ENCODE measurements at regions not wholly inside any gene's neighbourhood (a gene's known extent, or its start where the extent isn't known, plus 50 kb on each side); places are given as distances from the start of the nearest gene placed in this dataset.

- no peak for DNase-seq
Observed at GRCh38 chr22:47740109-47740805, 977.8 kb downstream of the TBC1D22A start.

GRCh38 chr22:47739291-47740015 is 977.0 kb downstream of the TBC1D22A start:
- no peak for DNase-seq

DNA sequence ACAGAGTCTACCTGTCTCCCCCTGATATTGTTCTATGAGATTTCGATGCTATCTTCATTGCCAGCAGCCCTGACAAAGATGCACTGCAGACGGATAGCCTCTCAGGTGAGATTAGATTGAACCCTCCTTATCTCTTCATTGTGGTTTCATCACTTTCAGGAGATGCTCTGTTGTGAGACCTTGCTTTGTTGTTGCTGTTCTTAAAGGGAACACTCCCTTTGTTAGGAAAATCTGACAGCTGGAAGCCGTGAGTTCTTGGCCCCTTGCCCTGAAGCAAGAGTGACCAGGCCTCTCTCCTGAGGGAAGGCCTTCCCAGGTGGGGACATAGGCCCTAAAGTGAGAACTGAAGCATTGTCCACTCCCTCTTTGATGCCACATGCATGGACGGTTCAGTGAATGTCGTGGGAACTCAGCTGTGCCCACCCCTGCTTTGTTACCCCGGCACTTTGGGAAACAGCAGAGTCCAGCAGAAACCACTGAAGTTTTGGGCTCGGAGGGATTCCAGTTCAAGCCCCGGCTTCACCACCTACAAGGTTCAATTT is 976.1 kb downstream of the TBC1D22A start:
- DNase-seq, result no peak

GRCh38 chr22:47736186-47737034 is 974.0 kb downstream of the TBC1D22A start:
- no peak for DNase-seq

DNA sequence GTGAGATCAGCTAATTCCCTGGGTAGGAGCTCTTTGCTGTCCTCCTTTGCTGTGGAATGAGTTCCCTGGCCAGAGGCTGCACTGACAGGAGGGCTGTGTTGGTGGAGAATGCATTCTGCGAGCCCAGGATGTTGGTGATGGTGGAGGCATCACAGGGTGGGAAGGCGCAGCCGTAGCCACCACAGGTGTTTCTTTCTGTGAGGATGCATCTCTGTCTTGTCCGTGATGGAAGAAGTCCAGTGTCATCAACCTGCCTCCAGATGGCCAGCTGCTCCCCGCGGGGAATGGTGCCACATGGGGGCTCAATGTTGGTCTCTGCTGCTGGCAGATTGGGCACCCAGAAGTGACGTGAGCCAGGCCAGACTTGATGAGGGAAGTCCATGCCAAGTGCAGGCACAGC is 972.1 kb downstream of the TBC1D22A start:
- DNase-seq, result no peak

- DNase-seq, result no peak
Observed at GRCh38 chr22:47727641-47728040, 965.2 kb downstream of the TBC1D22A start.

DNA sequence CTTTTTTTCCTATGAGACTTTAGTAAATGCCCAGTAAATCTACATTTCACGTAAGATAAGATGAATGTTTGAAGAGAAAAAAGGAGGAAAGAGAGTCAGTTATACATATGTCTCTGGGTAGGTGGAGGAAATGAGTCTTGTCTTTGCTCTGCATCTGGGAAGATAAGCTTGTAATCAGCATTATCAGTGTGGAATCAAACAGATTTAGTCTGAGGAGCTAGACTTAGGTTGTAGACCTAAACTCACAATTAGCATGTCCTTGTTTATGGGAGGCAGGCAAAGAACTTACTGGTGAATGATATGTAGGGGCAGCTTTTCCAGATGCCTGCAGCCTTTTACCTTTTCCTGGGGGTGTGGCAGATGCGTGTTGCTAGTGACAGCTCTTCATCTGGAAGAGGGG is 962.3 kb downstream of the TBC1D22A start:
- no peak for DNase-seq

DNA sequence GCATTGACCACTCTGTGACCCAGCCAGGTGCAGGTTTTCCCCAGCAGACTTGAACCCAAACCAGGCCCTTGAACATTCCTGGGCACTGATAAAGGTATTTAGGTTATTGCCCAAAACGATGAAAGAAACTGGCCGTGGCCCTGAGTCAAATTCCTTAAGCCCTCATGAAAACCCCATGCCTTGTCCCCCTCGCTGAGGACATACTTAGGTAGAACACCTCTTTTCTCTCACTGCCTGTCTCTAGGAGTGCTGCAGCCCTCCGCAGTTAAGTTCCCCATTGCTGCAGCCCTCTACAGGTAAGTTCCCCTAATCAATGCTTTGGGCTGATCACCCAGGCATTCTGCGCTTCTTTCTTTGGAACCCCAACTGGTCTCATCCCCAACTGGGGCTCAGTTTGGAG is 961.6 kb downstream of the TBC1D22A start:
- DNase-seq, result no peak

GRCh38 chr22:47718337-47718736 is 955.9 kb downstream of the TBC1D22A start:
- DNase-seq, result no peak

DNA sequence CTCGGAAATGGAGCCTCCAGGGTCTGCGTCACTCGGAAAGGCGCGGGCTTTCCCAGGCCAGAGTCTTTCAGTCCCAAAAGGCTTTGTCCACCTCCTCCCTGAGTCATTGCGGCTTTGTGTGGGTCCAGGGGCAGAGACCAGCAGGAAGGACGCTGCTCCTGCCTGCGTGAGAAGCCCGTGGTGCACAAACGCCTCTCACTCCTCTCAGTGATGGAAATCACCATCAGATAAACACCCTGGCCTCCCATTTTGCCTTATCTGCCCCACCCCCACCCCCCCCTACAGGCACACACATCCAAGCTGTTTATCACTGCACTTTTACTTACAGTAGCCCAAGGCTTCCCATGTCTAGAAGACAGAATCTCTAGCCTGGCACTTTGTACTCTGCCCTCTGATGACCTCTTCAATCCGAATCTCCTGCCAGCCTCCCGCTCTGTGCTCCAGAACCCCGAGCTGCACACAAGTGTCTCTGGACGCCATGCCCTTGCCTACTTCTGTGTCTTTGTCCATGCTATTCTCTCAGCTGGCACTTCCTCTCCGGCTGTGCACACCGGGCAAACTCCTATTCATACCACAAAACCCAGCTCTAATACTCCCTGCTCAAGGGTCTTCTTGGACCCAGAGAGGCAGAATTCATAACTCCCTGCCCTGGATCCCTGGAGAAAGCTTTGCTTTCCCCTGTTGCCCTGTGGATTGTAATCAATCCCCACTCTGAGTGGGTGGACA is 954.6 kb downstream of the TBC1D22A start:
- no peak for DNase-seq

GRCh38 chr22:47715866-47716578 is 953.6 kb downstream of the TBC1D22A start:
- DNase-seq, result no peak

GRCh38 chr22:47713941-47714340 is 951.5 kb downstream of the TBC1D22A start:
- no peak for DNase-seq

DNA sequence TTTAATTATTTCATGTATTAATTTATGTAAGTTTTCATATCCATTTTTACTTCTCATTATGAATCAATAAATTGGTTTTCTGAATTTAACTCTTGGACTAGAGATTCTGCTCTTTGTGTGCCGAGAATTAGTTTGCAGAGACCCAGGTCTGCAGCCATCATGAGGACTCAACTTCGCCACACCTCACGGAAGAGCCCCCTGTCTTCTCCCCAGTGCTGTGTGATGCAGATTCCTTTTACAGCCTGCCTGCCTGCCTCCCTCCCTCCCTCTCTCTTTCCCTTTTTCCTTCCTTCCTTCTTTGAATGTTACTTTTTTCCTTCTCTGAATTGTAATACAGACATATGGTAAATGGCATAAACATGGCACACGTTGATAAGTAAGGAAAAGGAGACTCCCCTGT is 947.7 kb downstream of the TBC1D22A start:
- DNase-seq, result no peak

GRCh38 chr22:47705350-47705749 is 942.9 kb downstream of the TBC1D22A start:
- DNase-seq, result no peak

GRCh38 chr22:47698906-47699305 is 936.5 kb downstream of the TBC1D22A start:
- DNase-seq, result no peak

DNA sequence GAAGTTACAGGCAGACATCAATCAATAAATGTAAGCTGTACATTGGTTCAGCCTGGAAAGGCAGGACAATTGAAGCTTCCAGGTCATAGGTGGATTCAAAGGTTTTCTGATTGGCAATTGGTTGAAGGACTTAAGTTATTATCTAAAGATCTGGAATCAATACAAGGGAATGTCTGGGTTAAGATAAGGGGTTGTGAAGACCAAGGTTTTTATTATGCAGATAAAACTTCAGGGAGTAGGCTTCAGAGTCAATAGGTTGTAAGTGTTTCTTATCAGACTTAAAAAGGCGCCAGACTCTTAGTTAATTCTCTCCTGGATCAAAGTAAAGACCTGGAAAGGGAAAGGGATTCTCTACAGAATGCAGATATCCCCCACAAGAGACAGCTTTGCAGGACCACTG is 935.4 kb downstream of the TBC1D22A start:
- no peak for DNase-seq

GRCh38 chr22:47696776-47697175 is 934.3 kb downstream of the TBC1D22A start:
- DNase-seq, result no peak

GRCh38 chr22:47695176-47695575 is 932.7 kb downstream of the TBC1D22A start:
- DNase-seq, result no peak

DNA sequence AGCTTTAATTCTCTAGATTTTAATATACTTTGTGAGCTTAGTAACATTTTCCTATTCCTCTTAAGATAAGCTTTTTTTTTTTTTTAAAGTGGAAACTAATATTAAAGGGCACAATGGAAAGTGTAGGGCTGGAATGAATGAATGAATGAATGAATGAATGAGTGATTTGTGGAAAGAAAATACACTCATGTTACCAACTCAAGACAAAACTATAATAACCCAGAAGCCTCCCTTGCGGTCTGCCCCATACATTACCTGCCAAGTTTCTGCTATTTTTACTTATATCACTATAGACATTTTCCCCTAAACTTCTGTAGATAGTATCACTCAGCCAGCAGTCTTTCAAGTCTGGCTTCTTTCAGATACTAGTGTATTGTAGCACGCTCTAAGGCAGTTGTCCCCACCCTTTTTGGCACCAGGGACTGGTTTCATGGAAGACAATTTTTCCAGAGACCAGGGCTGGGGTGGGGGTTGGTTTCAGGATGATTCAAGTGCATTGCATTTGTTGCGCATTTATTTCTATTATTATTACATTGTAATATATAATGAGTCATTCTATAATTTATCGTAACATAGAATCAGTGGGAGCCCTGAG is 932.2 kb downstream of the TBC1D22A start:
- no peak for DNase-seq

- DNase-seq, result no peak
Observed at GRCh38 chr22:47693606-47694005, 931.2 kb downstream of the TBC1D22A start.

- no peak for DNase-seq
Observed at GRCh38 chr22:47692811-47693210, 930.4 kb downstream of the TBC1D22A start.

All from activated CD4-positive, alpha-beta T cell treated with anti-CD3 and anti-CD28 coated beads for 1 hour (primary cell).